Astrocyte of the cerebellum (primary cell): ENCODE measurements at regions not wholly inside any gene's neighbourhood (a gene's known extent, or its start where the extent isn't known, plus 50 kb on each side); places are given as distances from the start of the nearest gene placed in this dataset.

ENCODE experiments used
- DNase-seq: peaks from one replicate; pipeline ENCODE4 v3.0.0-alpha.2; 2011; ENCODE audit warnings: low read depth
- H3K4me3 ChIP-seq: 2 replicates; pipeline ENCODE4 v1.5.1; 2011; ENCODE audit warnings: mild to moderate bottlenecking, low read depth, low read length, moderate library complexity
- CTCF ChIP-seq: IDR thresholded peaks from 2 replicates; pipeline ENCODE4 v1.5.1; 2012; ENCODE audit warnings: low read length, low read depth, moderate library complexity, mild to moderate bottlenecking; ENCODE audit errors: missing control alignments
- in situ Hi-C: cut with HindIII; loops from 2 replicates; pipeline ENCODE4 v1.10.0; 2017; ENCODE audit warnings: low sequenced_read_pairs

- in situ Hi-C loops, result no loop called here
- no peak overlapping the region for H3K4me3 ChIP-seq
- TF ChIP-seq CTCF, result no peak
- DNase-seq, result no peak
These were observed 104.4 kb upstream of the KHDRBS2 start for GRCh38 chr6:62390401-62390800.

GRCh38 chr6:62371453-62372210 is 85.6 kb upstream of the KHDRBS2 start:
- TF ChIP-seq CTCF, result no peak
- DNase-seq, result no peak
- in situ Hi-C loops, result no loop called here
- H3K4me3 ChIP-seq, result no peak overlapping the region

- DNase-seq, result no peak
- TF ChIP-seq CTCF, result no peak
- in situ Hi-C loops, result no loop called here
- no peak overlapping the region for H3K4me3 ChIP-seq
These were observed 81.6 kb upstream of the KHDRBS2 start for GRCh38 chr6:62367601-62368000.

- TF ChIP-seq CTCF, result no peak
- no peak for DNase-seq
- in situ Hi-C loops, result no loop called here
- no peak overlapping the region for H3K4me3 ChIP-seq
These were observed 76.1 kb upstream of the KHDRBS2 start for GRCh38 chr6:62362097-62362496.

- DNase-seq, result no peak
- no peak overlapping the region for H3K4me3 ChIP-seq
- TF ChIP-seq CTCF, result no peak
- in situ Hi-C loops, result no loop called here
These were observed 71.8 kb upstream of the KHDRBS2 start for GRCh38 chr6:62357835-62358234.

GRCh38 chr6:62354261-62354660 is 68.2 kb upstream of the KHDRBS2 start:
- TF ChIP-seq CTCF, result no peak
- in situ Hi-C loops, result no loop called here
- no peak for DNase-seq
- no peak overlapping the region for H3K4me3 ChIP-seq
